ENCODE measurements at regions not wholly inside any gene's neighbourhood (a gene's known extent, or its start where the extent isn't known, plus 50 kb on each side); places are given as distances from the start of the nearest gene placed in this dataset.

- no peak for TF ChIP-seq CTCF (IDR thresholded peaks at IDR 0.05)
- no peak for TF ChIP-seq EZH2phosphoT487 (IDR thresholded peaks at IDR 0.05)
These were observed 398.6 kb downstream of the SHANK2 start for GRCh38 chr11:70853770-70854108.

Data from neural progenitor cell (in vitro differentiated cells).